ENCODE measurements at regions not wholly inside any gene's neighbourhood (a gene's known extent, or its start where the extent isn't known, plus 50 kb on each side); places are given as distances from the start of the nearest gene placed in this dataset.

- H3K4me3 ChIP-seq (ENCODE audit: low read depth, low read length) = no peak overlapping the region
- in situ Hi-C loops (cut with HindIII; ENCODE audit: low sequenced_read_pairs) = no loop called here
- DNase-seq (ENCODE audit: low read depth, low spot score) = no peak
- no peak for TF ChIP-seq CTCF (IDR thresholded peaks at IDR 0.05; ENCODE audit: low read depth, low read length)
Observed at GRCh38 chr11:33585586-33586209, 114.9 kb downstream of the C11orf91 start.

GRCh38 chr11:33582636-33583325, 117.8 kb downstream of the C11orf91 start:
- in situ Hi-C loops (cut with HindIII; ENCODE audit: low sequenced_read_pairs) = no loop called here
- TF ChIP-seq CTCF (IDR thresholded peaks at IDR 0.05; ENCODE audit: low read depth, low read length) = no peak
- no peak for DNase-seq (ENCODE audit: low read depth, low spot score)
- no peak overlapping the region for H3K4me3 ChIP-seq (ENCODE audit: low read depth, low read length)

- no peak for TF ChIP-seq CTCF (IDR thresholded peaks at IDR 0.05; ENCODE audit: low read depth, low read length)
Observed at GRCh38 chr11:33579101-33579500, 121.5 kb downstream of the C11orf91 start.

GRCh38 chr11:33577204-33577603, 123.4 kb downstream of the C11orf91 start:
- DNase-seq (ENCODE audit: low read depth, low spot score) = no peak
- H3K4me3 ChIP-seq (ENCODE audit: low read depth, low read length) = no peak overlapping the region
- in situ Hi-C loops (cut with HindIII; ENCODE audit: low sequenced_read_pairs) = no loop called here
- TF ChIP-seq CTCF (IDR thresholded peaks at IDR 0.05; ENCODE audit: low read depth, low read length) = no peak

More at GRCh38 chr11:33579101-33579500, 121.5 kb downstream of the C11orf91 start:
- in situ Hi-C loops (cut with HindIII; ENCODE audit: low sequenced_read_pairs) = no loop called here
- DNase-seq (ENCODE audit: low read depth, low spot score) = no peak
- no peak overlapping the region for H3K4me3 ChIP-seq (ENCODE audit: low read depth, low read length)

- TF ChIP-seq CTCF (IDR thresholded peaks at IDR 0.05; ENCODE audit: low read depth, low read length) = no peak
- DNase-seq (ENCODE audit: low read depth, low spot score) = no peak
- in situ Hi-C loops (cut with HindIII; ENCODE audit: low sequenced_read_pairs) = no loop called here
- no peak overlapping the region for H3K4me3 ChIP-seq (ENCODE audit: low read depth, low read length)
Observed at GRCh38 chr11:33575311-33575710, 125.3 kb downstream of the C11orf91 start.

- in situ Hi-C loops (cut with HindIII; ENCODE audit: low sequenced_read_pairs) = no loop called here
- no peak for TF ChIP-seq CTCF (IDR thresholded peaks at IDR 0.05; ENCODE audit: low read depth, low read length)
- H3K4me3 ChIP-seq (ENCODE audit: low read depth, low read length) = no peak overlapping the region
- DNase-seq (ENCODE audit: low read depth, low spot score) = no peak
Observed at GRCh38 chr11:33574331-33574730, 126.3 kb downstream of the C11orf91 start.
